B cell (primary cell): ENCODE measurements at regions not wholly inside any gene's neighbourhood (a gene's known extent, or its start where the extent isn't known, plus 50 kb on each side); places are given as distances from the start of the nearest gene placed in this dataset.

Experiments
- ATAC-seq: fragments of 200-7000 bp; cut with Tn5 transposase; one replicate; pipeline ENCODE4 v1.10.0; 2021; ENCODE audit warnings: low read depth, mild to moderate bottlenecking, moderate number of reproducible peaks, moderate library complexity
- CTCF ChIA-PET: fragments of 350-600 bp; sonication (Branson Sonifier 250); formaldehyde crosslinking; loops from one replicate; lab custom pipeline; 2021; ENCODE audit warnings: antibody characterized with exemption, inconsistent platforms; lab: Charles Lee
- POLR2A ChIA-PET: fragments of 350-600 bp; sonication (Branson Sonifier 250); formaldehyde crosslinking; loops from one replicate; lab custom pipeline; 2021; ENCODE audit warnings: antibody characterized with exemption; lab: Charles Lee
- DNase-seq: peaks from one replicate; pipeline ENCODE4 v3.0.0; 2013
- H2AFZ ChIP-seq: 2 replicates; pipeline ENCODE4 v1.6.1; 2012; ENCODE audit warnings: mild to moderate bottlenecking, low read depth, low read length; ENCODE audit not compliant: insufficient read depth, poor library complexity, severe bottlenecking
- H3K27ac ChIP-seq, 2 donors: 1 replicate in 1 of 2; 2 replicates in 1 of 2; pipeline ENCODE4 v1.5.1; 2012 to 2013; ENCODE audit warnings: low read length in 2 of 2, mild to moderate bottlenecking in 2 of 2, moderate library complexity in 1 of 2
- H3K27me3 ChIP-seq, 4 experiments: fragments of 200-600 bp in 1 of 4; sonication (generic) in 1 of 4; replicated peaks in 1 of 4; 1 replicate in 2 of 4; 2 replicates in 2 of 4; pipeline versions ENCODE4 v1.6.1 to v1.7.0; 2013 to 2016; ENCODE audit warnings: low read length in 3 of 4, mild to moderate bottlenecking in 2 of 4, mixed read lengths in 1 of 4, moderate library complexity in 1 of 4; ENCODE audit not compliant: insufficient read depth in 4 of 4, control insufficient read depth in 3 of 4; ENCODE audit errors: control extremely low read depth in 1 of 4
- H3K36me3 ChIP-seq, 2 experiments: replicated peaks in 1 of 2; 1 replicate in 1 of 2; 2 replicates in 1 of 2; pipeline versions ENCODE4 v1.6.1 to v1.7.1; 2013; ENCODE audit warnings: low read length in 1 of 2; ENCODE audit not compliant: insufficient read depth in 2 of 2, control insufficient read depth in 1 of 2; ENCODE audit errors: control extremely low read depth in 1 of 2, extremely low read depth in 1 of 2
- H3K4me1 ChIP-seq, 2 donors: fragments of 200-600 bp in 1 of 2; sonication (generic) in 1 of 2; 1 replicate in 1 of 2; 2 replicates in 1 of 2; pipeline versions ENCODE4 v1.5.1 to v1.6.1; 2013 to 2017; ENCODE audit warnings: low read length in 2 of 2; ENCODE audit not compliant: control insufficient read depth in 2 of 2, insufficient read depth in 2 of 2
- H3K4me2 ChIP-seq: replicated peaks from 2 replicates; pipeline ENCODE3; 2012; ENCODE audit warnings: mild to moderate bottlenecking, low read depth, low read length; ENCODE audit not compliant: poor library complexity, severe bottlenecking
- H3K4me3 ChIP-seq, 5 experiments: fragments of 200-600 bp in 1 of 5; sonication (generic) in 1 of 5; 1 replicate in 3 of 5; 2 replicates in 2 of 5; pipeline versions ENCODE4 v1.5.1 to v1.7.0; 2011 to 2016; ENCODE audit warnings: low read length in 4 of 5, mild to moderate bottlenecking in 4 of 5, low read depth in 2 of 5, control low read depth in 1 of 5, moderate library complexity in 1 of 5; ENCODE audit not compliant: insufficient read depth in 1 of 5; ENCODE audit errors: control extremely low read depth in 1 of 5, extremely low read depth in 1 of 5
- H3K79me2 ChIP-seq: fragments of 200-600 bp; sonication (generic); one replicate; pipeline ENCODE4 v1.6.0; 2016; ENCODE audit warnings: low read length; ENCODE audit not compliant: control insufficient read depth, insufficient read depth
- H3K9ac ChIP-seq: fragments of 200-600 bp; sonication (generic); 2 replicates; pipeline ENCODE4 v1.6.1; 2017; ENCODE audit warnings: mild to moderate bottlenecking, low read length, moderate library complexity
- H3K9me3 ChIP-seq, 3 donors: one replicate each; pipeline versions ENCODE4 v1.6.1 to v1.7.1; 2013; ENCODE audit warnings: low read length in 2 of 3; ENCODE audit not compliant: control insufficient read depth in 2 of 3, insufficient read depth in 1 of 3; ENCODE audit errors: control extremely low read depth in 1 of 3
- H4K20me1 ChIP-seq: 2 replicates; pipeline ENCODE4 v1.6.0; 2012; ENCODE audit warnings: mild to moderate bottlenecking, low read length; ENCODE audit not compliant: insufficient read depth, control insufficient read depth, poor library complexity, severe bottlenecking
- H3K27ac Mint-ChIP-seq: one replicate; pipeline ENCODE4 v1.8.0; 2021; ENCODE audit warnings: mixed read lengths
- H3K27me3 Mint-ChIP-seq: one replicate; pipeline ENCODE4 v1.8.0; 2021; ENCODE audit warnings: mixed read lengths
- H3K4me1 Mint-ChIP-seq: one replicate; pipeline ENCODE4 v1.8.0; 2021; ENCODE audit warnings: mixed read lengths
- H3K4me3 Mint-ChIP-seq: one replicate; pipeline ENCODE4 v1.8.0; 2021; ENCODE audit warnings: mixed read lengths
- H3K9me3 Mint-ChIP-seq: one replicate; pipeline ENCODE4 v1.8.0; 2022; ENCODE audit warnings: mixed read lengths; ENCODE audit not compliant: insufficient read depth
- EZH2 ChIP-seq: IDR thresholded peaks from 2 replicates; pipeline ENCODE4 v1.6.1; 2012; ENCODE audit warnings: borderline replicate concordance, low read depth, mild to moderate bottlenecking, moderate library complexity, low read length; ENCODE audit not compliant: insufficient read depth, poor library complexity, severe bottlenecking
- WGBS: methylation state at CpG from one replicate; pipeline ENCODE4 v1.1.5; 2013; ENCODE audit warnings: missing lambda C conversion rate; ENCODE audit not compliant: insufficient coverage; 5-methylcytosine and 5-hydroxymethylcytosine counted together
- intact Hi-C: fragments of 100-400 bp; cut with micrococcal nuclease; formaldehyde crosslinking; loops from one replicate; pipeline ENCODE4 v1.10.0; 2022
- TF ChIP-seq, protein P1 (sequence below): fragments of 200-600 bp; IDR thresholded peaks from one replicate; pipeline ENCODE4 v1.8.0; 2022; ENCODE audit warnings: antibody characterized with exemption, mild to moderate bottlenecking

DNA sequence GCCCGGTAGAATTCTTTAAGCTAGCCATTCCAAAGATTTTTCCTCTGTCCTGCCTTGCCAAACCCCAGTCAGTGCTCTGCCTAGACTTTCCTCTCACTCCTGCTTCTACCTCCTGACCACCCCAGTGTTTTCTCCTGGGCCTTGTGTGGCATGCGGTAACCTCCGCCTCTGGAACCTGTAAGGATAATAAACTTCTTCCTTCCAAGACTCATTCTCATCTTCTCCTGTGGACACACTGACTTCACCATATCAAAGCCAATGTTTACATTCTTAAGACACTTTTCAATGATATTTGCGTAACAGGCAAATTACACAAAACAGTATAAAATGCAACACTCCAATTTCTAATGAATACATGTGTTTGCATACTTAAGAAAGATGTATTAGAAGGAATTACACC is 354.6 kb downstream of the RNF144B start:
- H3K9me3 ChIP-seq = no peaks in the 10 kb centered on the region
- H3K27ac ChIP-seq = no peak overlapping the region
- POLR2A ChIA-PET = no interaction called here
- H4K20me1 ChIP-seq = no peaks in the 10 kb centered on the region
- WGBS = 84% methylated on average over 3 of the region's 4 CpGs
- CTCF ChIA-PET = interaction anchor here (1.0 kb wide), 1 partner anchor 145 kb away, joined by 5 read pairs; no protein-coding TSS in a partner anchor
- no peak overlapping the region for H3K9ac ChIP-seq
- no peaks in the 10 kb centered on the region for H3K27me3 ChIP-seq
- Mint-ChIP-seq H3K27ac (no peak overlapping the region), H3K9me3 (no peaks in the 10 kb centered on the region), H3K27me3 (no peaks in the 10 kb centered on the region), H3K4me1 (no peaks in the 10 kb centered on the region), H3K4me3 (no peak overlapping the region)
- DNase-seq (no peak), ATAC-seq (no peak)
- TF ChIP-seq, protein P1, sequence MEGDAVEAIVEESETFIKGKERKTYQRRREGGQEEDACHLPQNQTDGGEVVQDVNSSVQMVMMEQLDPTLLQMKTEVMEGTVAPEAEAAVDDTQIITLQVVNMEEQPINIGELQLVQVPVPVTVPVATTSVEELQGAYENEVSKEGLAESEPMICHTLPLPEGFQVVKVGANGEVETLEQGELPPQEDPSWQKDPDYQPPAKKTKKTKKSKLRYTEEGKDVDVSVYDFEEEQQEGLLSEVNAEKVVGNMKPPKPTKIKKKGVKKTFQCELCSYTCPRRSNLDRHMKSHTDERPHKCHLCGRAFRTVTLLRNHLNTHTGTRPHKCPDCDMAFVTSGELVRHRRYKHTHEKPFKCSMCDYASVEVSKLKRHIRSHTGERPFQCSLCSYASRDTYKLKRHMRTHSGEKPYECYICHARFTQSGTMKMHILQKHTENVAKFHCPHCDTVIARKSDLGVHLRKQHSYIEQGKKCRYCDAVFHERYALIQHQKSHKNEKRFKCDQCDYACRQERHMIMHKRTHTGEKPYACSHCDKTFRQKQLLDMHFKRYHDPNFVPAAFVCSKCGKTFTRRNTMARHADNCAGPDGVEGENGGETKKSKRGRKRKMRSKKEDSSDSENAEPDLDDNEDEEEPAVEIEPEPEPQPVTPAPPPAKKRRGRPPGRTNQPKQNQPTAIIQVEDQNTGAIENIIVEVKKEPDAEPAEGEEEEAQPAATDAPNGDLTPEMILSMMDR = no peak
- no peak for TF ChIP-seq EZH2
- no peaks in the 10 kb centered on the region for H3K4me1 ChIP-seq
- H2AFZ ChIP-seq = no peak overlapping the region
- intact Hi-C loops = no loop called here
- no peaks in the 10 kb centered on the region for H3K79me2 ChIP-seq
- H3K4me2 ChIP-seq = no peak overlapping the region
- H3K36me3 ChIP-seq = no peaks in the 10 kb centered on the region
- no peak overlapping the region for H3K4me3 ChIP-seq

DNA sequence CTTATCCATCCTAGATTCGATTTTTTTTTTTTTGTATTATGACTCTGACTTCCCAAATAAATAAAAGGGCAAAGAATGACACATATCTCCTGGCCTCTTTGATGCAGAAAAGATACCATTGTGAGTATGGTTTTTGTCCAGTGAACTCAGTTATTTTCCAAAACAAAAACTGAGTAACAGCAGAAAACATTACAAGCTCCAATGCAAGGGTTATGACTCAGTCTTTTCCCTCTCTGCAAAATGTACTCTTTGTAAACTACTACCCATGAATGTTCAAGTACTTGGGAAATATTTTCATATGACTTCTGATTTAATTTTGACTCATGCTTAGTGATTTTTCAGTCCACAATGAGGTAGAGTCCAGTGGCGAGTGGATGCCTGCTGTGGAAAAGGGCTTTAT is 355.3 kb downstream of the RNF144B start:
- no CpG with 5 or more reads among the region's 2 CpGs for WGBS
- Mint-ChIP-seq H3K4me1 (no peaks in the 10 kb centered on the region), H3K27me3 (no peaks in the 10 kb centered on the region), H3K9me3 (no peaks in the 10 kb centered on the region), H3K27ac (no peak overlapping the region), H3K4me3 (no peak overlapping the region)
- no peaks in the 10 kb centered on the region for H3K36me3 ChIP-seq
- no peak overlapping the region for H3K27ac ChIP-seq
- H3K4me1 ChIP-seq = no peaks in the 10 kb centered on the region
- H3K4me3 ChIP-seq = no peak overlapping the region
- intact Hi-C loops = no loop called here
- no peak for DNase-seq
- no peaks in the 10 kb centered on the region for H4K20me1 ChIP-seq
- CTCF ChIA-PET = interaction anchor here (1.0 kb wide), 1 partner anchor 145 kb away, joined by 5 read pairs; no protein-coding TSS in a partner anchor
- no peak overlapping the region for H2AFZ ChIP-seq
- H3K4me2 ChIP-seq = no peak overlapping the region
- POLR2A ChIA-PET = no interaction called here
- no peak overlapping the region for H3K9ac ChIP-seq
- H3K27me3 ChIP-seq = no peaks in the 10 kb centered on the region
- TF ChIP-seq EZH2 = no peak
- TF ChIP-seq, protein P1 = no peak
- no peak for ATAC-seq
- no peaks in the 10 kb centered on the region for H3K9me3 ChIP-seq
- no peaks in the 10 kb centered on the region for H3K79me2 ChIP-seq
